ENCODE measurements at regions not wholly inside any gene's neighbourhood (a gene's known extent, or its start where the extent isn't known, plus 50 kb on each side); places are given as distances from the start of the nearest gene placed in this dataset.

DNA sequence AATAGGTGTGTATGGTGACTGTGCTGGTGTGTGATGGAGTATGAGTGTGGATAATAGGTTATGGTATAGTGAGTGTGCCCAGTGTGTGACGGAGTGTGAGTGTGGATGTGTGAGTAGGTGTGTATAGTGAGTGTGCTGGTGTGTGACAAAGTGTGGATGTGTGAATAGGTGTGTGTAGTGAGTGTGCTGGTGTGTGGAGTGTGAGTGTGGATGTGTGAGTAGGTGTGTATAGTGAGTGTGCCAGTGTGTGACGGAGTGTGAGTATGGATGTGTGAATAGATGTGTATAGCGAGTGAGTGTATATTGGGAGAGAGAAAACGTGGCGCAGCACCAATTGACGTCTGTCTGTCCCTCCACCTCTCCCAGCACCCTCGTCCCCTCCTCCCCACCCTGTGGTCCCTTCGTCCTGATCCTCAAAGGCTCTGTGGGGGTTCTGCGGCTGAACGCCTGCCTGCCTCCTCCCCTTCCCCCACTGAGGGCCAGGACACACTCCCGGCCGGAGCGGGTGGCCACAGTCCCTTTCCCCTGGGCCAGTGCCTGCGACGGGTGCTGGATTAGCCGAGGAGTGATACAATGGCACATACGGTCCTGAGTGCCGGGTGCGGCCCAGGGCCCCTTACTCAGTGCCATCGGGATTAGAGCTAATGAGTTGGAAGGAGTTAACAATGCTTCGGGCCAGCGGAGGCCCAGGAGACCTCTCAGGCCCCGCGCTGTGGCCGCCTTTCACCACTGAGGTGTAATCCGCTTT lies 160.0 kb downstream of the MRM1 start:
- H3K36me3 ChIP-seq (ENCODE audit: low read depth) = no peaks in the 10 kb centered on the region
- H3K9me3 ChIP-seq = no peaks in the 10 kb centered on the region
- no peaks in the 10 kb centered on the region for H3K4me1 ChIP-seq (ENCODE audit: low read depth)
- intact Hi-C loops (cut with DNase I, micrococcal nuclease) = no loop called here
- no peak overlapping the region for H3K4me3 ChIP-seq
- DNase-seq (no peak), ATAC-seq (no peak)
- TF ChIP-seq, protein P1, sequence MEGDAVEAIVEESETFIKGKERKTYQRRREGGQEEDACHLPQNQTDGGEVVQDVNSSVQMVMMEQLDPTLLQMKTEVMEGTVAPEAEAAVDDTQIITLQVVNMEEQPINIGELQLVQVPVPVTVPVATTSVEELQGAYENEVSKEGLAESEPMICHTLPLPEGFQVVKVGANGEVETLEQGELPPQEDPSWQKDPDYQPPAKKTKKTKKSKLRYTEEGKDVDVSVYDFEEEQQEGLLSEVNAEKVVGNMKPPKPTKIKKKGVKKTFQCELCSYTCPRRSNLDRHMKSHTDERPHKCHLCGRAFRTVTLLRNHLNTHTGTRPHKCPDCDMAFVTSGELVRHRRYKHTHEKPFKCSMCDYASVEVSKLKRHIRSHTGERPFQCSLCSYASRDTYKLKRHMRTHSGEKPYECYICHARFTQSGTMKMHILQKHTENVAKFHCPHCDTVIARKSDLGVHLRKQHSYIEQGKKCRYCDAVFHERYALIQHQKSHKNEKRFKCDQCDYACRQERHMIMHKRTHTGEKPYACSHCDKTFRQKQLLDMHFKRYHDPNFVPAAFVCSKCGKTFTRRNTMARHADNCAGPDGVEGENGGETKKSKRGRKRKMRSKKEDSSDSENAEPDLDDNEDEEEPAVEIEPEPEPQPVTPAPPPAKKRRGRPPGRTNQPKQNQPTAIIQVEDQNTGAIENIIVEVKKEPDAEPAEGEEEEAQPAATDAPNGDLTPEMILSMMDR (IDR thresholded peaks at IDR 0.05) = no peak

GRCh38 chr17:36765436-36766043 lies 164.2 kb downstream of the MRM1 start:
- Histone ChIP-seq H3K4me3 (no peak overlapping the region), H3K36me3 (ENCODE audit: low read depth) (no peaks in the 10 kb centered on the region), H3K4me1 (ENCODE audit: low read depth) (no peaks in the 10 kb centered on the region), H3K9me3 (no peaks in the 10 kb centered on the region)
- ATAC-seq (no peak), DNase-seq (no peak)
- TF ChIP-seq, protein P1 (IDR thresholded peaks at IDR 0.05) = no peak
- intact Hi-C loops (cut with DNase I, micrococcal nuclease) = no loop called here

GRCh38 chr17:36768394-36768793 lies 167.0 kb downstream of the MRM1 start:
- Histone ChIP-seq H3K9me3 (no peaks in the 10 kb centered on the region), H3K4me3 (no peak overlapping the region), H3K4me1 (ENCODE audit: low read depth) (no peaks in the 10 kb centered on the region), H3K36me3 (ENCODE audit: low read depth) (no peaks in the 10 kb centered on the region)
- no peak for ATAC-seq
- DNase-seq = no peak
- intact Hi-C loops (cut with DNase I, micrococcal nuclease) = no loop called here
- TF ChIP-seq, protein P1 (IDR thresholded peaks at IDR 0.05) = no peak

- Histone ChIP-seq H3K36me3 (ENCODE audit: low read depth) (no peaks in the 10 kb centered on the region), H3K9me3 (no peaks in the 10 kb centered on the region), H3K4me1 (ENCODE audit: low read depth) (no peaks in the 10 kb centered on the region), H3K4me3 (no peak overlapping the region)
- intact Hi-C loops (cut with DNase I, micrococcal nuclease) = no loop called here
- DNase-seq (no peak), ATAC-seq (no peak)
- TF ChIP-seq, protein P1 (IDR thresholded peaks at IDR 0.05) = no peak
Observed at GRCh38 chr17:36773039-36773438, 164.2 kb upstream of the LHX1 start.

DNA sequence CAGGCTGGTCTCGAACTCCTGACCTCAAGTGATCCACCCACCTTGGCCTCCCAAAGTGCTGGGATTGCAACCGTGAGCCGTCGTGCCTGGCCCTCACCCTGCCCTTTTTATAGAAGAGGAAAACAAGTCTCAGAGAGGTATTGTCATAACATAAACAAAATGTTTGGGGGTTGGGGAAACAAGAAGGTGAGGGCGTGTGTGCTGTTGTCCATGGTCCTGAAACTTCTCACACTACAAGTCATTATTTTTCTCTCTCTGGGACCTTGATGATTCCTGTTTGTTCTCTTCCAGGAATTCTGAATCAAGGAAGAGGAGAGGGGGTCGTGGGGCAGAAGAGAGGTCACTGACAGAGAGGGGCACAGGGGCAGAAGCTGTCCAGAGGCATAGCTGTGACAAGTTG lies 160.2 kb upstream of the LHX1 start:
- ATAC-seq (no peak), DNase-seq (no peak)
- Histone ChIP-seq H3K4me3 (no peak overlapping the region), H3K36me3 (ENCODE audit: low read depth) (no peaks in the 10 kb centered on the region), H3K9me3 (no peaks in the 10 kb centered on the region), H3K4me1 (ENCODE audit: low read depth) (no peaks in the 10 kb centered on the region)
- TF ChIP-seq, protein P1 (IDR thresholded peaks at IDR 0.05) = no peak
- intact Hi-C loops (cut with DNase I, micrococcal nuclease) = no loop called here
